ENCODE measurements at regions not wholly inside any gene's neighbourhood (a gene's known extent, or its start where the extent isn't known, plus 50 kb on each side); places are given as distances from the start of the nearest gene placed in this dataset.

GRCh38 chr2:185069107-185069506 is 470.8 kb downstream of the ZNF804A start:
- Histone ChIP-seq H3K79me2 (ENCODE audit: control insufficient read depth, insufficient read depth, low read length) (no peaks in the 10 kb centered on the region), H3K4me2 (ENCODE audit: insufficient read depth, low read length) (no peak overlapping the region), H3K4me3 (no peak overlapping the region), H3K9me1 (ENCODE audit: control insufficient read depth, insufficient read depth, low read length) (no peaks in the 10 kb centered on the region), H3K9ac (ENCODE audit: insufficient read depth in 1 of 2, low read depth in 2 of 2, low read length in 2 of 2) (no peak overlapping the region), H3K4me1 (replicated peaks in 1 of 2; ENCODE audit: control insufficient read depth in 2 of 2, insufficient read depth in 2 of 2, low read length in 2 of 2) (no peaks in the 10 kb centered on the region), H3K36me3 (ENCODE audit: control insufficient read depth, insufficient read depth, low read length) (no peaks in the 10 kb centered on the region), H3K9me3 (replicated peaks; ENCODE audit: control insufficient read depth, insufficient read depth, low read depth, low read length) (no peaks in the 10 kb centered on the region), H4K20me1 (replicated peaks; ENCODE audit: control insufficient read depth, insufficient read depth, low read length) (no peaks in the 10 kb centered on the region), H3K27ac (ENCODE audit: extremely low read depth, low read depth, low read length) (no peak overlapping the region), H2AFZ (ENCODE audit: low read depth, low read length) (no peak overlapping the region), H3K27me3 (ENCODE audit: control insufficient read depth in 2 of 2, insufficient read depth in 2 of 2, low read length in 2 of 2) (no peaks in the 10 kb centered on the region)
- TF ChIP-seq KDM1A (IDR thresholded peaks at IDR 0.05) (no peak), TFAP4 (CRISPR knock-in tag; IDR thresholded peaks at IDR 0.05; ENCODE audit: borderline replicate concordance) (no peak), BRD9 (IDR thresholded peaks at IDR 0.05; ENCODE audit: low read depth, partially characterized antibody) (no peak), ZNF766 (CRISPR knock-in tag; conservative IDR thresholded peaks at IDR 0.05) (no peak), FOXP4 (CRISPR knock-in tag; IDR thresholded peaks at IDR 0.05; ENCODE audit: borderline replicate concordance) (no peak), TOE1 (IDR thresholded peaks at IDR 0.05; ENCODE audit: borderline replicate concordance) (no peak), TOE1 (CRISPR knock-in tag; IDR thresholded peaks at IDR 0.05; ENCODE audit: borderline replicate concordance, low read depth) (no peak), KAT7 (CRISPR knock-in tag; IDR thresholded peaks at IDR 0.05; ENCODE audit: borderline replicate concordance) (no peak), PRPF4 (IDR thresholded peaks at IDR 0.05; ENCODE audit: insufficient read depth, low read depth, low read length, poor library complexity, severe bottlenecking) (no peak), CREM (IDR thresholded peaks at IDR 0.05; ENCODE audit: low read depth) (no peak), HIVEP1 (CRISPR knock-in tag; IDR thresholded peaks at IDR 0.05) (no peak), SP1 (CRISPR knock-in tag; IDR thresholded peaks at IDR 0.05) (no peak), MED1 (CRISPR knock-in tag; IDR thresholded peaks at IDR 0.05; ENCODE audit: borderline replicate concordance) (no peak)
- no peak for ATAC-seq
- CTCF ChIA-PET (ENCODE audit: low intra/inter-chr PET ratio): no interaction called here
- no TSS peak for BruUV-seq (replicated peaks)
- POLR2A ChIA-PET: no interaction called here
- intact Hi-C loops (cut with micrococcal nuclease): no loop called here
- WGBS (ENCODE audit: insufficient coverage, low coverage, missing lambda C conversion rate): 0% methylated on average over 2 of the region's 2 CpGs
- no peak for DNase-seq (ENCODE audit: extremely low read depth in 1 of 4, low spot score in 3 of 4)
- FAIRE-seq: no peak
- in situ Hi-C loops (cut with MboI): no loop called here
